Activated CD4-positive, CD25-positive, alpha-beta regulatory T cell treated with anti-CD3 and anti-CD28 coated beads, Interleukin-2, amount 50 U/mL, for 72 hours (primary cell): ENCODE measurements at regions not wholly inside any gene's neighbourhood (a gene's known extent, or its start where the extent isn't known, plus 50 kb on each side); places are given as distances from the start of the nearest gene placed in this dataset.

ENCODE experiments used
- DNase-seq: peaks from one replicate; pipeline ENCODE4 v3.0.0; 2021

DNA sequence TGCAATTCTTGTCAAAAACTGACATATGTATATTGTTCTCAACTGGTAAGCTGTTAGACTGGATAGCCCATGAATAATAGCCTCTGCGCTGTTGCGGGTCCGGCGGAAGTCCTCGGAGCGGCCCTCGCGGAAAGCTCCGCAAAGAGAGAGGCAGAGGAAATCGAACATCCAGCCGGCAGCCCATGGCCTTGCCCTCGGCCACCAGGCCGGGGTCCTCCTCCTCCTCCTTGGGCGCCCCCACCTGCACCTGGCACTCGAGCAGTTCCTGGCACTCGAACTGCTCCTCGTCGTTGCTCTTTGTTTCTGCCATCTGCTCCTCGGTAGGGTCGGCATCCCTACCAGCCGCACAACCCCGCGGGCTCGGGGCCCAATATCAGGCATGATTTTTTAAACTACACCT lies 1176.3 kb downstream of the PCDH18 start:
- no peak for DNase-seq

- no peak for DNase-seq
Measured at GRCh38 chr4:136343340-136343739, 1189.0 kb downstream of the PCDH18 start.

- no peak for DNase-seq
Measured at GRCh38 chr4:136342666-136343065, 1189.6 kb downstream of the PCDH18 start.

DNA sequence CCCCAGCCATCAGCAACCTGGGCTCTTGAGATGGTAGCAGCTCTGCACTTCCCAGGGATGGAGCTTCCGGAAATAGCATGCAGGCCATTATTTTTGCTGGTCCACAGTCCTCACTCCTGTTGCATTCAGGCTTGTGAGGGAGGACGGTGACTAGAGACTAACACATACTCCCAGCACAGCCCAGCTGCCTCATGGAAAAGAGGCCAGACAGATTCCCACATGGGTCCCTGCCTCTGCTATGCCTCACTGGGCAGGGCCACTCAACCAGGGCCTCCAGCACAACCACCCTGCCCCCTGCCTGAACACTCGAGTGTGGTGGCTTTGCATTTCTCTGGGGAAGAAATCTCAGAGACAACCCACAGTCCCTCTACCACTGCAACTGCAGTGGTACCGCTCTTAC lies 1195.1 kb downstream of the PCDH18 start:
- DNase-seq = no peak

DNA sequence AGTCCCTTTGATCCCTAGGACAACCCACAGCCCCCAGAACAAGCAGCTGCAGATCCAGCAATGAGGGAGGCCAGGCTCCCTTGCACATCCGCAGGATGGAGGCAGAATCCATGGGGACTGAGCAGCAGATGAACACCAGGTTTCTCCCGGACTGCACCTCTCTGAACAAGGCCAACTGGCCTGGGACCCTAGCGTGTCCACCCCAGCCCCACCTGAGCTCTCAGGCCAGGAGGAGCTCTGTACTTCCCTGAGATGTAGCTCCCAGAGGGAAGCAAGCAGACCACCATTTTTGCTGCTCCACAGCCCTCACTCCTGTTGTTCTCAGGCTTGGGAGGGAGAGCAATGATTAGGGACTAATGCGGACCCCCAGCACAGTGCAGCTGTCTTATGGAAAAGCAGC lies 1195.8 kb downstream of the PCDH18 start:
- DNase-seq = no peak

- no peak for DNase-seq
Measured at GRCh38 chr4:136329042-136329662, 1203.1 kb downstream of the PCDH18 start.

- DNase-seq = no peak
Measured at GRCh38 chr4:136328131-136328530, 1204.2 kb downstream of the PCDH18 start.

DNA sequence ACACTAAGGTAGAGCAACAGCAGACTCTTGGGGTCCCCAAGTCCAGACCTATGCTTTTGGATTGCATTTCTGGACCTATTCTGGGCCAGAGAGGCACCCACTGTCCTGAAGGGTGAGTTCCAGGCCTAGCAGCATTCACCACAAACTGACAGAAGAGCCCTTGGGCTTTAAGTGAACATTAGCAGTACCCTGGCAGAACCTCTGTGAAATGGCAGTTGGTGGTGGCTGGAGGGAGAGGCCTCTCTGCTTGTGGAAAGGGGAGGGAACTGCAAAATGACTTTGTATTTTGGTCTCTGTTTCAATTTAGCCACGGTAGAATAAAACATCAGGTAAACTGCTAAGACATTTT lies 1211.9 kb downstream of the PCDH18 start:
- DNase-seq = no peak

- no peak for DNase-seq
Measured at GRCh38 chr4:136319789-136320464, 1212.4 kb downstream of the PCDH18 start.

DNA sequence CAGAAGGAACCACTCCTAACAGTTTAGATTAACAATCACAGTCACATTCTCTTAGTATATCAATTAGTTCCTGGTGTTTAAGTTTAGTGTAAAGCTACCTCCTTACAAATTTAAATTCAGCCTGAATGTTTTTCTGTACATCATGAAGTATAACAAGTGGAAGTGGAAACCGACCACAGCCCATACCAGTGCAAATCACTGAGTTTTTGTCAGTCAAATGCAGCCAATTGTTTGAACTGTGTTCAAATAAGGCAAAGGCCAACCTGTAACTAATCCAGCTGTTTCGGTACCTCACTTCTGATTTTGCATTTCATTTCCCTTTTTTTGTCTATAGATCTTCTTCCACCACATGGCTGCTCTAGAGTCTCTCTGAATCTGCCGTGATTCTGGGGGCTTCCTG lies 1215.3 kb downstream of the PCDH18 start:
- no peak for DNase-seq

GRCh38 chr4:136314686-136315085 lies 1217.6 kb downstream of the PCDH18 start:
- DNase-seq = no peak

DNA sequence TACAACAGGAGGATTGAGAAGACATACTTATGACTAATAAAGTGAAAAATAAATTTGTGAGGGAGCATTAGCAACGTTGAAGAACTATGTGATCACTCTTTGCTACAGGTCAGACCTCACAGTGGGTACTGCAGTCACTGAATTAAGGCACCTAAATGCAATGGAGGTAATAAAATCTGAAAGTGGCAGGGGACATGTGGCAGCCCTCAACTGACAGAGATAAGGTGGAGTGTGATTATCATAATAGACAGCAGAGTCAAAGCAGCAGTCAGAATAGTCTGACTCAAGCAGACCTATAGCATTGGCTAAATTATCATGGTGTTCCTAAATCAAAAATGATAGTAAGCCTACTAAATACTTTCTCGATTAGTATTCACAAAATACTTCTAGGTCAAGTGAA lies 1220.5 kb downstream of the PCDH18 start:
- DNase-seq = no peak

- DNase-seq = no peak
Measured at GRCh38 chr4:136307765-136308164, 1224.5 kb downstream of the PCDH18 start.

DNA sequence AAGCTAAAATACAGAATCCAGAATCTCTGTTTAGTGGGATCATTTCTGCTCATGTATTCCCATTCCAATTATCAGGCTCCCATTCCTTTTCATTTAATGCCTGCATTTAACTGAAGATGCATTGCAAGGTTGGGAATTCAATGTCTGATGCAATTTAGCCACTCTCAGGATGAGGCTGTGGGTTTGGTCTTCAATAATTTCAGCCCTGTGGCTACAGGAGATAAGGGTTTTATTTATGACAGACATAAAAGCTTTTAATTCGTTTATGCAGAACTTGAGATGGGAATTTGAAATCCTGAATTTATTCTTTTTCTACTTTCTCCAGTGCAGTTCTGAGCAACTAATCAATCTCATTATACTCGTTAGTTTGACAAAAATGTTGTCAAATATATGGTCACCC lies 1225.9 kb downstream of the PCDH18 start:
- DNase-seq = no peak

GRCh38 chr4:136302566-136302965 lies 1229.7 kb downstream of the PCDH18 start:
- no peak for DNase-seq

GRCh38 chr4:136301749-136302495 lies 1230.4 kb downstream of the PCDH18 start:
- DNase-seq = no peak

DNA sequence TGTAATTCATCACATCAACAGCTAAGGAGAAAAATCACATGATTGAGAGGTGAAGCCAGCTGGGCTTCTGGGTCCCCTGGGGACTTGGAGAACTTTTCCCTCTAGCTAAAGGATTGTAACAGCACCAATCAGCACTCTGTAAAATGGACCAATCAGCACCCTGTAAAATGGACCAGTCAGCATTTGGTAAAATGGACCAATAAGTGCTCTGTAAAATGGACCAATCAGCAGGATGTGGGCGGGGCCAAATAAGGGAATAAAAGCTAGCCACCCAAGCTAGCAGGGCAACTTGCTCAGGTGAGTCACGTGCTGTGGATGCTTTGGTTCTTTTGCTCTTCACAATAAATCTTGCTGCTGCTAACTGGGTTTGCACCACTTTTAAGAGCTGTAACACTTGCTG lies 1248.3 kb downstream of the PCDH18 start:
- no peak for DNase-seq

DNA sequence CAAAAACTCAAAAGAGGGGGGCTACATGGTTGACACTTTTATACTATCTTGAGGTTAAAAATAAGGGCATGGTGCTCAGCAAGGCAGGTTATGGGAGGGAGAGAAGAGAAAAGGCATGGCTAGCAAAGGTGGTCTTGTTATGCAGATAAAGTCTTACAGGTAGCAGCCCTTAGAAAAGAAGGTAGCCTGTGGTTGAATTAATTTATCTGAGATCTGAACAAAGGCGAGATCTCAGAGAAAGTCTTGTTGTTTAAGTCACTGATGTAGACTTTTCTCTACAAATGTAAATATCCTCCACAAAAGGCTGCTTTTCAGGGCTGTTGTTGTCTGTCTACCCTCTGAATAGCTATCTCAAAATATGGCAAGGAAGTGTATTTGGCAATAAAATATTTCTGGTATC lies 1250.4 kb downstream of the PCDH18 start:
- DNase-seq = no peak

- no peak for DNase-seq
Measured at GRCh38 chr4:136281307-136281706, 1251.0 kb downstream of the PCDH18 start.

DNA sequence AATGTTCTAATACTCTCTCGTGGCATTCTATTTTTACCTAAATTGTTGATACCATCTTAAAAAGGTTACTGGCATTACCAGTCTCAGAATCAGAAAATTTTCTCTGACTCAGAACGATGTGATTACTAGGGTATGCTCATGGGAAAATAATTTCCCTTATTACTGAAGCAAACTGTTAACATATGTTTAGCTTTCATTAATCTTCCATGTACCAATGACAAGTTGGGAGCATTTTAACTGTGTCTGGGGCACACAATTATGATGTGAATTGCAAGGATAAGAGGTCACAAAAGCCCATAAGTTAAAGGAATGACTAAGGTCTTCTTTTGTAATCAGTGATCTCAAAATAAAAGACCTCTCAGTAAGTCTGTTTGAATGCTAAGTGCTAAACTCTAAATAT lies 1254.6 kb downstream of the PCDH18 start:
- DNase-seq = no peak

GRCh38 chr4:136246876-136247275 lies 1285.4 kb downstream of the PCDH18 start:
- no peak for DNase-seq

GRCh38 chr4:136241221-136241986 lies 1290.9 kb downstream of the PCDH18 start:
- DNase-seq = no peak

GRCh38 chr4:136227315-136227714 lies 1305.0 kb downstream of the PCDH18 start:
- DNase-seq = no peak
